ENCODE measurements at regions not wholly inside any gene's neighbourhood (a gene's known extent, or its start where the extent isn't known, plus 50 kb on each side); places are given as distances from the start of the nearest gene placed in this dataset.

- TF ChIP-seq MAX (IDR thresholded peaks at IDR 0.05) (no peak), JUND (IDR thresholded peaks at IDR 0.05) (no peak), EGR1 (IDR thresholded peaks at IDR 0.05; ENCODE audit: low read depth) (no peak), CBX3 (IDR thresholded peaks at IDR 0.05; ENCODE audit: low read depth) (no peak), ZBTB33 (IDR thresholded peaks at IDR 0.05; ENCODE audit: extremely low read depth, insufficient replicate concordance, low read length) (no peak), YY1 (IDR thresholded peaks at IDR 0.05; ENCODE audit: extremely low read depth, insufficient replicate concordance, low read depth, low read length) (no peak)
These were observed 248.1 kb upstream of the HABP2 start (continued) for GRCh38 chr10:113304726-113305125.

GRCh38 chr10:113305871-113306270 lies 247.0 kb upstream of the HABP2 start:
- H3K27ac ChIP-seq (ENCODE audit: low read depth, low read length), result no peak overlapping the region
- no peaks in the 10 kb centered on the region for H3K27me3 ChIP-seq (ENCODE audit: insufficient read depth, low read length)
- no peaks in the 10 kb centered on the region for H4K20me1 ChIP-seq (ENCODE audit: insufficient read depth)
- CTCF ChIA-PET, result interaction anchor here (0.5 kb wide), 1 partner anchor 24 kb away, joined by 3 read pairs; no protein-coding TSS in a partner anchor
- no peaks in the 10 kb centered on the region for H3K4me1 ChIP-seq (ENCODE audit: control insufficient read depth in 1 of 2, insufficient read depth in 2 of 2, low read length in 2 of 2)
- no peak overlapping the region for H3K4me2 ChIP-seq (ENCODE audit: low read length)
- H3K9me2 ChIP-seq (ENCODE audit: insufficient read depth), result no peaks in the 10 kb centered on the region
- no peak overlapping the region for H2AFZ ChIP-seq (ENCODE audit: low read depth, low read length, poor library complexity, severe bottlenecking)
- no peak for TF ChIP-seq YY1 (IDR thresholded peaks at IDR 0.05; ENCODE audit: extremely low read depth, insufficient replicate concordance, low read depth, low read length)
- no peak for TF ChIP-seq ELF1 (IDR thresholded peaks at IDR 0.05; ENCODE audit: borderline replicate concordance, low read depth)
- TF ChIP-seq ZFX (IDR thresholded peaks at IDR 0.05), result no peak
- TF ChIP-seq CEBPB (IDR thresholded peaks at IDR 0.05; ENCODE audit: low read depth), result no peak
- no peak for TF ChIP-seq JUND (IDR thresholded peaks at IDR 0.05)
- TF ChIP-seq TCF7L2 (IDR thresholded peaks at IDR 0.05; ENCODE audit: borderline replicate concordance, extremely low read depth, insufficient read depth, insufficient read length), result no peak
- no peak for TF ChIP-seq CBX3 (IDR thresholded peaks at IDR 0.05; ENCODE audit: low read depth)
- no peak for TF ChIP-seq EZH2phosphoT487 (IDR thresholded peaks at IDR 0.05; ENCODE audit: borderline replicate concordance)
- no peak for TF ChIP-seq EGR1 (IDR thresholded peaks at IDR 0.05; ENCODE audit: low read depth)
- intact Hi-C loops (cut with micrococcal nuclease), result no loop called here
- ATAC-seq (no peak), DNase-seq (ENCODE audit: low read depth, low spot score) (no peak)
- no peaks in the 10 kb centered on the region for H3K9me3 ChIP-seq (ENCODE audit: control insufficient read depth in 1 of 2, insufficient read depth in 1 of 2, low read depth in 1 of 2, low read length in 2 of 2)
- RAD21 ChIA-PET (ENCODE audit: low non-redundant PET in 1 of 2, low total read pairs in 2 of 2, uncharacterized antibody in 2 of 2, unreplicated experiment in 2 of 2), result no interaction called here
- no peak overlapping the region for H3K9ac ChIP-seq (ENCODE audit: low read length)
- no peaks in the 10 kb centered on the region for H3K36me3 ChIP-seq (ENCODE audit: control insufficient read depth in 1 of 2, insufficient read depth in 2 of 2, low read length in 2 of 2)
- BruUV-seq (replicated peaks), result no TSS peak
- H3K79me2 ChIP-seq (ENCODE audit: insufficient read depth, low read length), result no peaks in the 10 kb centered on the region
- H3K4me3 ChIP-seq (replicated peaks in 1 of 2; ENCODE audit: low read depth in 1 of 2, low read length in 2 of 2), result no peak overlapping the region
- POLR2A ChIA-PET, result no interaction called here
